WTC11 (cell line): ENCODE measurements at regions not wholly inside any gene's neighbourhood (a gene's known extent, or its start where the extent isn't known, plus 50 kb on each side); places are given as distances from the start of the nearest gene placed in this dataset.

ENCODE experiments used
- ATAC-seq: fragments of 200-7000 bp; cut with Tn5 transposase; 2 replicates; pipeline ENCODE4 v1.10.0; 2021; ENCODE audit warnings: mild to moderate bottlenecking, moderate library complexity
- CTCF ChIA-PET: fragments of 300-600 bp; sonication (Branson Sonifier 250); formaldehyde crosslinking; loops from one replicate; lab custom pipeline; 2021; ENCODE audit warnings: antibody characterized with exemption; lab: Charles Lee
- POLR2A ChIA-PET: fragments of 350-600 bp; sonication (Branson Sonifier 250); formaldehyde crosslinking; loops from one replicate; lab custom pipeline; 2021; ENCODE audit warnings: antibody characterized with exemption; lab: Charles Lee
- DNase-seq: peaks from one replicate; pipeline ENCODE4 v3.0.0; 2021; ENCODE audit warnings: low spot score
- H3K27ac Mint-ChIP-seq: 2 replicates; pipeline ENCODE4 v1.8.0; 2021; ENCODE audit warnings: mixed read lengths
- H3K27me3 Mint-ChIP-seq: 2 replicates; pipeline ENCODE4 v1.8.0; 2021; ENCODE audit warnings: low read depth, mild to moderate bottlenecking, moderate library complexity, mixed read lengths
- H3K36me3 Mint-ChIP-seq: 2 replicates; pipeline ENCODE4 v1.8.0; 2021; ENCODE audit warnings: mixed read lengths
- H3K4me1 Mint-ChIP-seq: 2 replicates; pipeline ENCODE4 v1.8.0; 2022; ENCODE audit warnings: mixed read lengths
- H3K4me3 Mint-ChIP-seq: 2 replicates; pipeline ENCODE4 v1.8.0; 2021; ENCODE audit warnings: mild to moderate bottlenecking, moderate library complexity, mixed read lengths
- H3K9me3 Mint-ChIP-seq: 2 replicates; pipeline ENCODE4 v1.8.0; 2021; ENCODE audit warnings: mixed read lengths
- CBFB ChIP-seq: sonication (generic); formaldehyde crosslinking; IDR thresholded peaks from 2 replicates; pipeline ENCODE4 v1.8.1; 2022; ENCODE audit warnings: mild to moderate bottlenecking, low read depth, missing genetic modification reagents
- CREB1 ChIP-seq: sonication (generic); formaldehyde crosslinking; IDR thresholded peaks from 2 replicates; pipeline ENCODE4 v1.8.0; 2023; ENCODE audit warnings: mild to moderate bottlenecking, missing genetic modification reagents
- CREM ChIP-seq: sonication (generic); formaldehyde crosslinking; IDR thresholded peaks from 2 replicates; pipeline ENCODE4 v1.8.1; 2022; ENCODE audit warnings: mild to moderate bottlenecking, missing genetic modification reagents, moderate library complexity
- GTF2I ChIP-seq: fragments of 250-450 bp; sonication (Bioruptor Pico); conservative IDR thresholded peaks from 2 replicates; pipeline ENCODE4 v1.4.0; 2021; ENCODE audit warnings: mild to moderate bottlenecking
- OVOL2 ChIP-seq: fragments of 250-450 bp; sonication (Bioruptor Pico); IDR thresholded peaks from 2 replicates; pipeline ENCODE4 v1.9.0; 2021; ENCODE audit warnings: mild to moderate bottlenecking, borderline replicate concordance
- RORB ChIP-seq: fragments of 250-450 bp; sonication (Bioruptor Pico); IDR thresholded peaks from 2 replicates; pipeline ENCODE4 v1.9.0; 2021; ENCODE audit warnings: mild to moderate bottlenecking
- SMAD3 ChIP-seq: sonication (generic); formaldehyde crosslinking; IDR thresholded peaks from 2 replicates; pipeline ENCODE4 v1.8.0; 2022; ENCODE audit warnings: missing genetic modification reagents, mild to moderate bottlenecking, borderline replicate concordance
- TP53 ChIP-seq: sonication (generic); formaldehyde crosslinking; IDR thresholded peaks from 2 replicates; pipeline ENCODE4 v1.8.1; 2023; ENCODE audit warnings: mild to moderate bottlenecking, missing genetic modification reagents
- ZBTB21 ChIP-seq: sonication (generic); formaldehyde crosslinking; IDR thresholded peaks from 2 replicates; pipeline ENCODE4 v1.8.1; 2023; ENCODE audit warnings: mild to moderate bottlenecking, missing genetic modification reagents, borderline replicate concordance
- ZNF138 ChIP-seq: sonication (generic); formaldehyde crosslinking; conservative IDR thresholded peaks from 2 replicates; pipeline ENCODE4 v1.8.1; 2022; ENCODE audit warnings: mild to moderate bottlenecking, moderate library complexity, missing genetic modification reagents
- ZNF232 ChIP-seq: sonication (generic); formaldehyde crosslinking; IDR thresholded peaks from 2 replicates; pipeline ENCODE4 v1.8.0; 2022; ENCODE audit warnings: mild to moderate bottlenecking, missing genetic modification reagents
- ZNF317 ChIP-seq: sonication (generic); formaldehyde crosslinking; IDR thresholded peaks from 2 replicates; pipeline ENCODE4 v1.8.1; 2023; ENCODE audit warnings: low read depth, mild to moderate bottlenecking, moderate library complexity, missing genetic modification reagents, borderline replicate concordance
- TF ChIP-seq, protein P1 (sequence below): sonication (generic); formaldehyde crosslinking; IDR thresholded peaks from 2 replicates; pipeline ENCODE4 v1.8.0; 2023; ENCODE audit warnings: mild to moderate bottlenecking, missing genetic modification reagents
- TF ChIP-seq, protein P2 (sequence below): sonication (generic); formaldehyde crosslinking; IDR thresholded peaks from 2 replicates; pipeline ENCODE4 v1.8.1; 2023; ENCODE audit warnings: mild to moderate bottlenecking, missing genetic modification reagents
- TF ChIP-seq, protein P3 (sequence below): fragments of 250-450 bp; sonication (Bioruptor Pico); IDR thresholded peaks from 2 replicates; pipeline ENCODE4 v1.8.0; 2021; ENCODE audit warnings: mild to moderate bottlenecking
- TF ChIP-seq, protein P4 (sequence below): sonication (generic); formaldehyde crosslinking; IDR thresholded peaks from 2 replicates; pipeline ENCODE4 v1.8.1; 2023; ENCODE audit warnings: mild to moderate bottlenecking, missing genetic modification reagents, borderline replicate concordance
- TF ChIP-seq, protein P5 (sequence below): sonication (generic); formaldehyde crosslinking; IDR thresholded peaks from 2 replicates; pipeline ENCODE4 v1.8.0; 2022; ENCODE audit warnings: mild to moderate bottlenecking, missing genetic modification reagents
- TF ChIP-seq, protein P6 (sequence below): sonication (generic); formaldehyde crosslinking; IDR thresholded peaks from 2 replicates; pipeline ENCODE4 v1.8.1; 2023; ENCODE audit warnings: mild to moderate bottlenecking, missing genetic modification reagents
- TF ChIP-seq, protein P7 (sequence below): fragments of 250-450 bp; sonication (Bioruptor Pico); IDR thresholded peaks from 2 replicates; pipeline ENCODE4 v1.9.0; 2021; ENCODE audit warnings: mild to moderate bottlenecking
- TF ChIP-seq, protein P8 (sequence below): fragments of 250-450 bp; sonication (Bioruptor Pico); IDR thresholded peaks from 2 replicates; pipeline ENCODE4 v1.9.0; 2021; ENCODE audit warnings: moderate library complexity, mild to moderate bottlenecking, inconsistent platforms, borderline replicate concordance
- TF ChIP-seq, protein P9 (sequence below): fragments of 200-600 bp; IDR thresholded peaks from 2 replicates; pipeline ENCODE4 v1.8.0; 2022; ENCODE audit warnings: antibody characterized with exemption

DNA sequence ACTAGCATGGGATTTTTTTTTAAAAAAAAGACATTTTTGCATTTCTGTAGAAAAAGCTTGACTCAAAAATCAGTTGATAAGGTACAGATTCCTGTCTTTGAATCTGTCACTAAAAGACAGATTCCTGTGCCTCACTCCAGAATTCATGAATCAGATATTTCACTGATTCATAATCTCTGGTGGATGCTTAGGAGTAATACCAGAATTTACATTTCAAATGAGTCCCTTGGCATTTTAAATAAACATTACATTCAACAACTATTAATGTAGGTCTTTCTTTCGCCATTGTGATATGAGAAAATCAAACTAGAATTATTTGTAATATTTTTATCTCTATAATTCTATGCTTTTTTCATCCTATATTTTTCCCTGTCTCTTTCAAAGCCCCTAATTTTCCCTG is 128.3 kb downstream of the APIP start (continued):
- TF ChIP-seq, protein P1, sequence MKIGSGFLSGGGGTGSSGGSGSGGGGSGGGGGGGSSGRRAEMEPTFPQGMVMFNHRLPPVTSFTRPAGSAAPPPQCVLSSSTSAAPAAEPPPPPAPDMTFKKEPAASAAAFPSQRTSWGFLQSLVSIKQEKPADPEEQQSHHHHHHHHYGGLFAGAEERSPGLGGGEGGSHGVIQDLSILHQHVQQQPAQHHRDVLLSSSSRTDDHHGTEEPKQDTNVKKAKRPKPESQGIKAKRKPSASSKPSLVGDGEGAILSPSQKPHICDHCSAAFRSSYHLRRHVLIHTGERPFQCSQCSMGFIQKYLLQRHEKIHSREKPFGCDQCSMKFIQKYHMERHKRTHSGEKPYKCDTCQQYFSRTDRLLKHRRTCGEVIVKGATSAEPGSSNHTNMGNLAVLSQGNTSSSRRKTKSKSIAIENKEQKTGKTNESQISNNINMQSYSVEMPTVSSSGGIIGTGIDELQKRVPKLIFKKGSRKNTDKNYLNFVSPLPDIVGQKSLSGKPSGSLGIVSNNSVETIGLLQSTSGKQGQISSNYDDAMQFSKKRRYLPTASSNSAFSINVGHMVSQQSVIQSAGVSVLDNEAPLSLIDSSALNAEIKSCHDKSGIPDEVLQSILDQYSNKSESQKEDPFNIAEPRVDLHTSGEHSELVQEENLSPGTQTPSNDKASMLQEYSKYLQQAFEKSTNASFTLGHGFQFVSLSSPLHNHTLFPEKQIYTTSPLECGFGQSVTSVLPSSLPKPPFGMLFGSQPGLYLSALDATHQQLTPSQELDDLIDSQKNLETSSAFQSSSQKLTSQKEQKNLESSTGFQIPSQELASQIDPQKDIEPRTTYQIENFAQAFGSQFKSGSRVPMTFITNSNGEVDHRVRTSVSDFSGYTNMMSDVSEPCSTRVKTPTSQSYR: no peak
- TF ChIP-seq ZNF138 (no peak), ZNF232 (no peak), ZBTB21 (CRISPR knock-in tag) (no peak), TP53 (CRISPR knock-in tag) (no peak), CREM (no peak)
- TF ChIP-seq, protein P2, sequence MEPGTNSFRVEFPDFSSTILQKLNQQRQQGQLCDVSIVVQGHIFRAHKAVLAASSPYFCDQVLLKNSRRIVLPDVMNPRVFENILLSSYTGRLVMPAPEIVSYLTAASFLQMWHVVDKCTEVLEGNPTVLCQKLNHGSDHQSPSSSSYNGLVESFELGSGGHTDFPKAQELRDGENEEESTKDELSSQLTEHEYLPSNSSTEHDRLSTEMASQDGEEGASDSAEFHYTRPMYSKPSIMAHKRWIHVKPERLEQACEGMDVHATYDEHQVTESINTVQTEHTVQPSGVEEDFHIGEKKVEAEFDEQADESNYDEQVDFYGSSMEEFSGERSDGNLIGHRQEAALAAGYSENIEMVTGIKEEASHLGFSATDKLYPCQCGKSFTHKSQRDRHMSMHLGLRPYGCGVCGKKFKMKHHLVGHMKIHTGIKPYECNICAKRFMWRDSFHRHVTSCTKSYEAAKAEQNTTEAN (CRISPR knock-in tag): no peak
- TF ChIP-seq, protein P3, sequence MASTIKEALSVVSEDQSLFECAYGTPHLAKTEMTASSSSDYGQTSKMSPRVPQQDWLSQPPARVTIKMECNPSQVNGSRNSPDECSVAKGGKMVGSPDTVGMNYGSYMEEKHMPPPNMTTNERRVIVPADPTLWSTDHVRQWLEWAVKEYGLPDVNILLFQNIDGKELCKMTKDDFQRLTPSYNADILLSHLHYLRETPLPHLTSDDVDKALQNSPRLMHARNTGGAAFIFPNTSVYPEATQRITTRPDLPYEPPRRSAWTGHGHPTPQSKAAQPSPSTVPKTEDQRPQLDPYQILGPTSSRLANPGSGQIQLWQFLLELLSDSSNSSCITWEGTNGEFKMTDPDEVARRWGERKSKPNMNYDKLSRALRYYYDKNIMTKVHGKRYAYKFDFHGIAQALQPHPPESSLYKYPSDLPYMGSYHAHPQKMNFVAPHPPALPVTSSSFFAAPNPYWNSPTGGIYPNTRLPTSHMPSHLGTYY (CRISPR knock-in tag): no peak
- TF ChIP-seq, protein P4, sequence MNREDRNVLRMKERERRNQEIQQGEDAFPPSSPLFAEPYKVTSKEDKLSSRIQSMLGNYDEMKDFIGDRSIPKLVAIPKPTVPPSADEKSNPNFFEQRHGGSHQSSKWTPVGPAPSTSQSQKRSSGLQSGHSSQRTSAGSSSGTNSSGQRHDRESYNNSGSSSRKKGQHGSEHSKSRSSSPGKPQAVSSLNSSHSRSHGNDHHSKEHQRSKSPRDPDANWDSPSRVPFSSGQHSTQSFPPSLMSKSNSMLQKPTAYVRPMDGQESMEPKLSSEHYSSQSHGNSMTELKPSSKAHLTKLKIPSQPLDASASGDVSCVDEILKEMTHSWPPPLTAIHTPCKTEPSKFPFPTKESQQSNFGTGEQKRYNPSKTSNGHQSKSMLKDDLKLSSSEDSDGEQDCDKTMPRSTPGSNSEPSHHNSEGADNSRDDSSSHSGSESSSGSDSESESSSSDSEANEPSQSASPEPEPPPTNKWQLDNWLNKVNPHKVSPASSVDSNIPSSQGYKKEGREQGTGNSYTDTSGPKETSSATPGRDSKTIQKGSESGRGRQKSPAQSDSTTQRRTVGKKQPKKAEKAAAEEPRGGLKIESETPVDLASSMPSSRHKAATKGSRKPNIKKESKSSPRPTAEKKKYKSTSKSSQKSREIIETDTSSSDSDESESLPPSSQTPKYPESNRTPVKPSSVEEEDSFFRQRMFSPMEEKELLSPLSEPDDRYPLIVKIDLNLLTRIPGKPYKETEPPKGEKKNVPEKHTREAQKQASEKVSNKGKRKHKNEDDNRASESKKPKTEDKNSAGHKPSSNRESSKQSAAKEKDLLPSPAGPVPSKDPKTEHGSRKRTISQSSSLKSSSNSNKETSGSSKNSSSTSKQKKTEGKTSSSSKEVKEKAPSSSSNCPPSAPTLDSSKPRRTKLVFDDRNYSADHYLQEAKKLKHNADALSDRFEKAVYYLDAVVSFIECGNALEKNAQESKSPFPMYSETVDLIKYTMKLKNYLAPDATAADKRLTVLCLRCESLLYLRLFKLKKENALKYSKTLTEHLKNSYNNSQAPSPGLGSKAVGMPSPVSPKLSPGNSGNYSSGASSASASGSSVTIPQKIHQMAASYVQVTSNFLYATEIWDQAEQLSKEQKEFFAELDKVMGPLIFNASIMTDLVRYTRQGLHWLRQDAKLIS (CRISPR knock-in tag): no peak

DNA sequence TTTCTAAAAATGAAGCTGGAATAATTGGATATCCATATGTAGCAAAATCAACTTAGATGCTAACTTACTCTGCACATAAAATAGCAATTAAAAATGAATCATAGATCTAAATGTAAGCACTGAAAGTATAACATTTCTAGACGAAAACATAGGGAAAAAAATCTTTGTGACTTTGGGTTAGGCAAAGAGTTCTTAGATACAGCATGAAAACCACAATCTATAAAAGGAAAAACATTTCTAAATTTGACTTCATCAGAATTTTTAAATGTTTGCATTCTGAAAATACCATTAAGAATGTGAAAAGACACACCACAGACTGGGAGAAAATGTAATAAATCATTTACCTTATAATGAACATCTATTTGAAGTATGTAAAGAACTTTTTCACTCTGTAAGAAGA is 128.8 kb downstream of the APIP start:
- no peaks in the 10 kb centered on the region; the same call in 1 of the 2 replicates for H3K27me3 Mint-ChIP-seq
- ChIA-PET CTCF (no interaction called here), POLR2A (no interaction called here)
- ATAC-seq (no peak), DNase-seq (no peak)
- H3K9me3 Mint-ChIP-seq: peaks cover 9% of the 10 kb centered on the region
- H3K4me1 Mint-ChIP-seq: peaks cover 11% of the 10 kb centered on the region
- peaks cover 5% of the 10 kb centered on the region for H3K36me3 Mint-ChIP-seq
- H3K27ac Mint-ChIP-seq: no peak overlapping the region
- H3K4me3 Mint-ChIP-seq: no peak overlapping the region
- TF ChIP-seq, protein P5, sequence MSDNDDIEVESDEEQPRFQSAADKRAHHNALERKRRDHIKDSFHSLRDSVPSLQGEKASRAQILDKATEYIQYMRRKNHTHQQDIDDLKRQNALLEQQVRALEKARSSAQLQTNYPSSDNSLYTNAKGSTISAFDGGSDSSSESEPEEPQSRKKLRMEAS: no peak
- no peak for TF ChIP-seq SMAD3
- TF ChIP-seq, protein P6, sequence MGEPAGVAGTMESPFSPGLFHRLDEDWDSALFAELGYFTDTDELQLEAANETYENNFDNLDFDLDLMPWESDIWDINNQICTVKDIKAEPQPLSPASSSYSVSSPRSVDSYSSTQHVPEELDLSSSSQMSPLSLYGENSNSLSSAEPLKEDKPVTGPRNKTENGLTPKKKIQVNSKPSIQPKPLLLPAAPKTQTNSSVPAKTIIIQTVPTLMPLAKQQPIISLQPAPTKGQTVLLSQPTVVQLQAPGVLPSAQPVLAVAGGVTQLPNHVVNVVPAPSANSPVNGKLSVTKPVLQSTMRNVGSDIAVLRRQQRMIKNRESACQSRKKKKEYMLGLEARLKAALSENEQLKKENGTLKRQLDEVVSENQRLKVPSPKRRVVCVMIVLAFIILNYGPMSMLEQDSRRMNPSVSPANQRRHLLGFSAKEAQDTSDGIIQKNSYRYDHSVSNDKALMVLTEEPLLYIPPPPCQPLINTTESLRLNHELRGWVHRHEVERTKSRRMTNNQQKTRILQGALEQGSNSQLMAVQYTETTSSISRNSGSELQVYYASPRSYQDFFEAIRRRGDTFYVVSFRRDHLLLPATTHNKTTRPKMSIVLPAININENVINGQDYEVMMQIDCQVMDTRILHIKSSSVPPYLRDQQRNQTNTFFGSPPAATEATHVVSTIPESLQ: no peak
- TF ChIP-seq CREB1: no peak
- TF ChIP-seq, protein P7, sequence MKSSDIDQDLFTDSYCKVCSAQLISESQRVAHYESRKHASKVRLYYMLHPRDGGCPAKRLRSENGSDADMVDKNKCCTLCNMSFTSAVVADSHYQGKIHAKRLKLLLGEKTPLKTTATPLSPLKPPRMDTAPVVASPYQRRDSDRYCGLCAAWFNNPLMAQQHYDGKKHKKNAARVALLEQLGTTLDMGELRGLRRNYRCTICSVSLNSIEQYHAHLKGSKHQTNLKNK: no peak
- no peak for TF ChIP-seq RORB (CRISPR knock-in tag)
- no peak for TF ChIP-seq ZNF317
- TF ChIP-seq, protein P8, sequence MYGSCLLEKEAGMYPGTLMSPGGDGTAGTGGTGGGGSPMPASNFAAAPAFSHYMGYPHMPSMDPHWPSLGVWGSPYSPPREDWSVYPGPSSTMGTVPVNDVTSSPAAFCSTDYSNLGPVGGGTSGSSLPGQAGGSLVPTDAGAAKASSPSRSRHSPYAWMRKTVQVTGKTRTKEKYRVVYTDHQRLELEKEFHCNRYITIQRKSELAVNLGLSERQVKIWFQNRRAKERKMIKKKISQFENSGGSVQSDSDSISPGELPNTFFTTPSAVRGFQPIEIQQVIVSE (CRISPR knock-in tag): no peak
- no peak for TF ChIP-seq GTF2I (CRISPR knock-in tag)
- TF ChIP-seq OVOL2 (CRISPR knock-in tag): no peak
- TF ChIP-seq, protein P9, sequence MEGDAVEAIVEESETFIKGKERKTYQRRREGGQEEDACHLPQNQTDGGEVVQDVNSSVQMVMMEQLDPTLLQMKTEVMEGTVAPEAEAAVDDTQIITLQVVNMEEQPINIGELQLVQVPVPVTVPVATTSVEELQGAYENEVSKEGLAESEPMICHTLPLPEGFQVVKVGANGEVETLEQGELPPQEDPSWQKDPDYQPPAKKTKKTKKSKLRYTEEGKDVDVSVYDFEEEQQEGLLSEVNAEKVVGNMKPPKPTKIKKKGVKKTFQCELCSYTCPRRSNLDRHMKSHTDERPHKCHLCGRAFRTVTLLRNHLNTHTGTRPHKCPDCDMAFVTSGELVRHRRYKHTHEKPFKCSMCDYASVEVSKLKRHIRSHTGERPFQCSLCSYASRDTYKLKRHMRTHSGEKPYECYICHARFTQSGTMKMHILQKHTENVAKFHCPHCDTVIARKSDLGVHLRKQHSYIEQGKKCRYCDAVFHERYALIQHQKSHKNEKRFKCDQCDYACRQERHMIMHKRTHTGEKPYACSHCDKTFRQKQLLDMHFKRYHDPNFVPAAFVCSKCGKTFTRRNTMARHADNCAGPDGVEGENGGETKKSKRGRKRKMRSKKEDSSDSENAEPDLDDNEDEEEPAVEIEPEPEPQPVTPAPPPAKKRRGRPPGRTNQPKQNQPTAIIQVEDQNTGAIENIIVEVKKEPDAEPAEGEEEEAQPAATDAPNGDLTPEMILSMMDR: no peak
- no peak for TF ChIP-seq CBFB (CRISPR knock-in tag)
- TF ChIP-seq ZBTB21 (CRISPR knock-in tag): no peak
